B cell (primary cell): ENCODE measurements at regions not wholly inside any gene's neighbourhood (a gene's known extent, or its start where the extent isn't known, plus 50 kb on each side); places are given as distances from the start of the nearest gene placed in this dataset.

Source experiments
- ATAC-seq: fragments of 200-7000 bp; cut with Tn5 transposase; one replicate; pipeline ENCODE4 v1.10.0; 2021; ENCODE audit warnings: low read depth, mild to moderate bottlenecking, moderate number of reproducible peaks, moderate library complexity
- CTCF ChIA-PET: fragments of 350-600 bp; sonication (Branson Sonifier 250); formaldehyde crosslinking; loops from one replicate; lab custom pipeline; 2021; ENCODE audit warnings: antibody characterized with exemption, inconsistent platforms; lab: Charles Lee
- POLR2A ChIA-PET: fragments of 350-600 bp; sonication (Branson Sonifier 250); formaldehyde crosslinking; loops from one replicate; lab custom pipeline; 2021; ENCODE audit warnings: antibody characterized with exemption; lab: Charles Lee
- DNase-seq: peaks from one replicate; pipeline ENCODE4 v3.0.0; 2013
- H2AFZ ChIP-seq: 2 replicates; pipeline ENCODE4 v1.6.1; 2012; ENCODE audit warnings: mild to moderate bottlenecking, low read depth, low read length; ENCODE audit not compliant: insufficient read depth, poor library complexity, severe bottlenecking
- H3K27ac ChIP-seq, 2 donors: 1 replicate in 1 of 2; 2 replicates in 1 of 2; pipeline ENCODE4 v1.5.1; 2012 to 2013; ENCODE audit warnings: low read length in 2 of 2, mild to moderate bottlenecking in 2 of 2, moderate library complexity in 1 of 2
- H3K27me3 ChIP-seq, 4 experiments: fragments of 200-600 bp in 1 of 4; sonication (generic) in 1 of 4; replicated peaks in 1 of 4; 1 replicate in 2 of 4; 2 replicates in 2 of 4; pipeline versions ENCODE4 v1.6.1 to v1.7.0; 2013 to 2016; ENCODE audit warnings: low read length in 3 of 4, mild to moderate bottlenecking in 2 of 4, mixed read lengths in 1 of 4, moderate library complexity in 1 of 4; ENCODE audit not compliant: insufficient read depth in 4 of 4, control insufficient read depth in 3 of 4; ENCODE audit errors: control extremely low read depth in 1 of 4
- H3K36me3 ChIP-seq, 2 experiments: replicated peaks in 1 of 2; 1 replicate in 1 of 2; 2 replicates in 1 of 2; pipeline versions ENCODE4 v1.6.1 to v1.7.1; 2013; ENCODE audit warnings: low read length in 1 of 2; ENCODE audit not compliant: insufficient read depth in 2 of 2, control insufficient read depth in 1 of 2; ENCODE audit errors: control extremely low read depth in 1 of 2, extremely low read depth in 1 of 2
- H3K4me1 ChIP-seq, 2 donors: fragments of 200-600 bp in 1 of 2; sonication (generic) in 1 of 2; 1 replicate in 1 of 2; 2 replicates in 1 of 2; pipeline versions ENCODE4 v1.5.1 to v1.6.1; 2013 to 2017; ENCODE audit warnings: low read length in 2 of 2; ENCODE audit not compliant: control insufficient read depth in 2 of 2, insufficient read depth in 2 of 2
- H3K4me2 ChIP-seq: replicated peaks from 2 replicates; pipeline ENCODE3; 2012; ENCODE audit warnings: mild to moderate bottlenecking, low read depth, low read length; ENCODE audit not compliant: poor library complexity, severe bottlenecking
- H3K4me3 ChIP-seq, 5 experiments: fragments of 200-600 bp in 1 of 5; sonication (generic) in 1 of 5; 1 replicate in 3 of 5; 2 replicates in 2 of 5; pipeline versions ENCODE4 v1.5.1 to v1.7.0; 2011 to 2016; ENCODE audit warnings: low read length in 4 of 5, mild to moderate bottlenecking in 4 of 5, low read depth in 2 of 5, control low read depth in 1 of 5, moderate library complexity in 1 of 5; ENCODE audit not compliant: insufficient read depth in 1 of 5; ENCODE audit errors: control extremely low read depth in 1 of 5, extremely low read depth in 1 of 5
- H3K79me2 ChIP-seq: fragments of 200-600 bp; sonication (generic); one replicate; pipeline ENCODE4 v1.6.0; 2016; ENCODE audit warnings: low read length; ENCODE audit not compliant: control insufficient read depth, insufficient read depth
- H3K9ac ChIP-seq: fragments of 200-600 bp; sonication (generic); 2 replicates; pipeline ENCODE4 v1.6.1; 2017; ENCODE audit warnings: mild to moderate bottlenecking, low read length, moderate library complexity
- H3K9me3 ChIP-seq, 3 donors: one replicate each; pipeline versions ENCODE4 v1.6.1 to v1.7.1; 2013; ENCODE audit warnings: low read length in 2 of 3; ENCODE audit not compliant: control insufficient read depth in 2 of 3, insufficient read depth in 1 of 3; ENCODE audit errors: control extremely low read depth in 1 of 3
- H4K20me1 ChIP-seq: 2 replicates; pipeline ENCODE4 v1.6.0; 2012; ENCODE audit warnings: mild to moderate bottlenecking, low read length; ENCODE audit not compliant: insufficient read depth, control insufficient read depth, poor library complexity, severe bottlenecking
- H3K27ac Mint-ChIP-seq: one replicate; pipeline ENCODE4 v1.8.0; 2021; ENCODE audit warnings: mixed read lengths
- H3K27me3 Mint-ChIP-seq: one replicate; pipeline ENCODE4 v1.8.0; 2021; ENCODE audit warnings: mixed read lengths
- H3K4me1 Mint-ChIP-seq: one replicate; pipeline ENCODE4 v1.8.0; 2021; ENCODE audit warnings: mixed read lengths
- H3K4me3 Mint-ChIP-seq: one replicate; pipeline ENCODE4 v1.8.0; 2021; ENCODE audit warnings: mixed read lengths
- H3K9me3 Mint-ChIP-seq: one replicate; pipeline ENCODE4 v1.8.0; 2022; ENCODE audit warnings: mixed read lengths; ENCODE audit not compliant: insufficient read depth
- CTCF ChIP-seq: fragments of 200-600 bp; IDR thresholded peaks from one replicate; pipeline ENCODE4 v1.8.0; 2022; ENCODE audit warnings: antibody characterized with exemption, mild to moderate bottlenecking
- EZH2 ChIP-seq: IDR thresholded peaks from 2 replicates; pipeline ENCODE4 v1.6.1; 2012; ENCODE audit warnings: borderline replicate concordance, low read depth, mild to moderate bottlenecking, moderate library complexity, low read length; ENCODE audit not compliant: insufficient read depth, poor library complexity, severe bottlenecking
- WGBS: methylation state at CpG from one replicate; pipeline ENCODE4 v1.1.5; 2013; ENCODE audit warnings: missing lambda C conversion rate; ENCODE audit not compliant: insufficient coverage; 5-methylcytosine and 5-hydroxymethylcytosine counted together
- intact Hi-C: fragments of 100-400 bp; cut with micrococcal nuclease; formaldehyde crosslinking; loops from one replicate; pipeline ENCODE4 v1.10.0; 2022

DNA sequence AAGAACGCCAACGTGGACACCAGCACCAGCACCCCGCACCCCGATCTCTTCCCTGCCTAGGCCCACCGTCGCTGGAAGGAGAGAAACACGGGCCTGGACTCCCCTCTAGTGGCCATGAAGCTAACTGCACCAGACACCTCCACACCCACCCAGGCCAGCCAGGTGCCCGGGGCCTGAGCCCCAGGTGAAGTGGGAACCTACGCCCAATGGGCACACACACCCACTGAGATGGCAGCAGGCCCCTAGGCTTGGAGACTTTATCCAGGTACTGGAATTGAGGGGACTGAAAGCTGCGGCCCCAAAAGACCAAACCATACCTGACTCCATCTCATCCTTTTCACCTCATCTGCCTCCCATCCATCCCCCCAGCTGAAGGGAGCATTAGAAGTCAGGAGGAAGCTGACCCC lies 81.0 kb downstream of the BUD13 start:
- peaks cover 1% of the 10 kb centered on the region for H3K4me1 Mint-ChIP-seq
- no peaks in the 10 kb centered on the region for H3K36me3 ChIP-seq
- CTCF ChIA-PET = interaction anchor here (1.0 to 2.4 kb wide), 11 partner anchors 8 to 1957 kb away, joined by 3 to 16 read pairs (median 6); no protein-coding TSS in a partner anchor
- H3K27ac Mint-ChIP-seq = peak overlapping the region; percentile 4
- DNase-seq (peak; percentile 61), ATAC-seq (peak; percentile 81)
- no peaks in the 10 kb centered on the region for H3K79me2 ChIP-seq
- H3K27me3 Mint-ChIP-seq = peaks cover 8% of the 10 kb centered on the region
- intact Hi-C loops = no loop called here
- H3K9me3 ChIP-seq = no peaks in the 10 kb centered on the region
- WGBS = 13% methylated on average over 9 of the region's 10 CpGs
- H3K4me1 ChIP-seq = no peaks in the 10 kb centered on the region
- H3K4me2 ChIP-seq = no peak overlapping the region
- H3K4me3 Mint-ChIP-seq = no peak overlapping the region
- H3K27ac ChIP-seq = no peak overlapping the region
- POLR2A ChIA-PET = no interaction called here
- no peaks in the 10 kb centered on the region for H3K9me3 Mint-ChIP-seq
- peaks cover 0 to 6% (median 0%) of the 10 kb centered on the region in 4 experiments for H3K27me3 ChIP-seq
- TF ChIP-seq EZH2 (no peak), CTCF (peak; percentile 85)
- peak overlapping the region; percentile 49 for H2AFZ ChIP-seq
- H3K4me3 ChIP-seq = no peak overlapping the region
- no peak overlapping the region for H3K9ac ChIP-seq
- H4K20me1 ChIP-seq = no peaks in the 10 kb centered on the region

GRCh38 chr11:116690611-116691010 lies 82.2 kb downstream of the BUD13 start:
- Mint-ChIP-seq H3K4me1 (peaks cover 1% of the 10 kb centered on the region), H3K9me3 (no peaks in the 10 kb centered on the region), H3K27ac (no peak overlapping the region), H3K27me3 (peaks cover 12% of the 10 kb centered on the region), H3K4me3 (no peak overlapping the region)
- TF ChIP-seq CTCF (no peak), EZH2 (no peak)
- no peak overlapping the region for H3K4me3 ChIP-seq
- no peak overlapping the region for H2AFZ ChIP-seq
- WGBS = 100% methylated on average over 1 of the region's 9 CpGs
- H3K27ac ChIP-seq = no peak overlapping the region
- no peaks in the 10 kb centered on the region for H3K79me2 ChIP-seq
- no peak for ATAC-seq
- no peaks in the 10 kb centered on the region for H3K9me3 ChIP-seq
- H3K9ac ChIP-seq = no peak overlapping the region
- ChIA-PET POLR2A (no interaction called here), CTCF (interaction anchor here (1.6 to 2.4 kb wide), 4 partner anchors 10 to 1952 kb away, joined by 6 to 16 read pairs (median 10); no protein-coding TSS in a partner anchor)
- H3K4me2 ChIP-seq = no peak overlapping the region
- intact Hi-C loops = no loop called here
- H3K4me1 ChIP-seq = no peaks in the 10 kb centered on the region
- no peak for DNase-seq
- peaks cover 0 to 6% (median 0%) of the 10 kb centered on the region in 4 experiments for H3K27me3 ChIP-seq
- H3K36me3 ChIP-seq = no peaks in the 10 kb centered on the region
- no peaks in the 10 kb centered on the region for H4K20me1 ChIP-seq
